Natural killer cell (primary cell): ENCODE measurements at regions not wholly inside any gene's neighbourhood (a gene's known extent, or its start where the extent isn't known, plus 50 kb on each side); places are given as distances from the start of the nearest gene placed in this dataset.

ENCODE experiments used
- ATAC-seq, 3 donors: fragments of 150-1000 bp in 2 of 3; fragments of 200-7000 bp in 1 of 3; cut with Tn5 transposase; 1 replicate in 1 of 3; 2 replicates in 2 of 3; pipeline ENCODE4 v1.10.0; 2021; ENCODE audit warnings: mild to moderate bottlenecking in 2 of 3, moderate library complexity in 2 of 3
- DNase-seq, 2 donors: peaks; one replicate each; pipeline versions ENCODE4 v3.0.0 to v3.0.0-alpha.2; 2013 to 2021; ENCODE audit warnings: mixed read lengths in 1 of 2
- H3K27ac ChIP-seq: one replicate; pipeline ENCODE4 v1.5.1; 2013; ENCODE audit warnings: mild to moderate bottlenecking, low read length
- H3K27me3 ChIP-seq: one replicate; pipeline ENCODE4 v1.6.1; 2013; ENCODE audit warnings: low read length; ENCODE audit not compliant: control insufficient read depth, insufficient read depth
- H3K36me3 ChIP-seq: one replicate; pipeline ENCODE4 v1.6.1; 2013; ENCODE audit warnings: low read length; ENCODE audit not compliant: control insufficient read depth, insufficient read depth
- H3K4me1 ChIP-seq: one replicate; pipeline ENCODE4 v1.6.1; 2013; ENCODE audit warnings: low read length; ENCODE audit not compliant: control insufficient read depth, insufficient read depth
- H3K4me3 ChIP-seq: one replicate; pipeline ENCODE4 v1.5.1; 2013; ENCODE audit warnings: low read length
- H3K9me3 ChIP-seq: one replicate; pipeline ENCODE4 v1.6.1; 2013; ENCODE audit warnings: low read length; ENCODE audit not compliant: control insufficient read depth, insufficient read depth
- H3K27ac Mint-ChIP-seq, 2 donors: one replicate each; pipeline ENCODE4 v1.8.0; 2022; ENCODE audit warnings: mild to moderate bottlenecking in 2 of 2, mixed read lengths in 2 of 2, moderate library complexity in 1 of 2
- H3K27me3 Mint-ChIP-seq, 2 donors: one replicate each; pipeline ENCODE4 v1.8.0; 2022; ENCODE audit warnings: low read depth in 2 of 2, mixed read lengths in 2 of 2
- H3K36me3 Mint-ChIP-seq: one replicate; pipeline ENCODE4 v1.8.0; 2022; ENCODE audit warnings: mixed read lengths
- H3K4me1 Mint-ChIP-seq, 2 donors: one replicate each; pipeline ENCODE4 v1.8.0; 2022; ENCODE audit warnings: mixed read lengths in 2 of 2
- H3K4me3 Mint-ChIP-seq: one replicate; pipeline ENCODE4 v1.8.0; 2022; ENCODE audit warnings: mild to moderate bottlenecking, moderate library complexity, mixed read lengths
- H3K9me3 Mint-ChIP-seq, 2 donors: one replicate each; pipeline ENCODE4 v1.8.0; 2022; ENCODE audit warnings: mixed read lengths in 2 of 2
- CTCF ChIP-seq: fragments of 200-600 bp; IDR thresholded peaks from one replicate; pipeline ENCODE4 v1.8.0; 2022; ENCODE audit warnings: antibody characterized with exemption
- WGBS: methylation state at CpG from one replicate; pipeline ENCODE4 v1.1.7; 2013; ENCODE audit warnings: missing lambda C conversion rate; ENCODE audit not compliant: insufficient coverage; 5-methylcytosine and 5-hydroxymethylcytosine counted together
- intact Hi-C: fragments of 100-400 bp; cut with micrococcal nuclease; formaldehyde crosslinking; loops from one replicate; pipeline ENCODE4 v1.14.2; 2022

DNA sequence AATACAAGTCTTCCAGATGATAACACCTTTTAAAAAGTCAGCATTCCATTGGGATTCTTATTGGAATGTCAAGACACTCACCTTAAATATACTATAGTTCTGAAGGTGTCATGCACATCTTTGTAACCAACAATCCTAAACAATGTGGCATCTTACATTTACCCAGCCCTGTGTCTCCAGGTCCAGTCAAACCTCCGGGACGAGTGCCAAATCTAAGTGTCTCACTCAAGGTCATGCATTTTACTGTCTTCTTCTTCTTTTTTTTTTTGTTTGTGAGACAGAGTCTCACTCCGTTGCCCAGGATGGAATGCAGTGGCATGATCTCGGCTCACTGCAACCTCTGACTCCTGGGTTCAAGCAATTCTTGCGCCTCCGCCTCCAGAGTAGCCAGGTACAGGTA lies 206.9 kb upstream of the FAM98A start:
- Histone ChIP-seq H3K36me3 (no peaks in the 10 kb centered on the region), H3K27ac (no peak overlapping the region), H3K4me3 (no peak overlapping the region), H3K9me3 (no peaks in the 10 kb centered on the region), H3K4me1 (no peaks in the 10 kb centered on the region), H3K27me3 (no peaks in the 10 kb centered on the region)
- Mint-ChIP-seq H3K9me3 (no peaks in the 10 kb centered on the region), H3K4me3 (no peak overlapping the region), H3K36me3 (no peaks in the 10 kb centered on the region), H3K27me3 (no peaks in the 10 kb centered on the region), H3K4me1 (no peaks in the 10 kb centered on the region), H3K27ac (no peak overlapping the region)
- no peak for TF ChIP-seq CTCF
- ATAC-seq (no peak), DNase-seq (no peak)
- intact Hi-C loops: no loop called here
- WGBS: 90% methylated on average over 6 of the region's 6 CpGs

DNA sequence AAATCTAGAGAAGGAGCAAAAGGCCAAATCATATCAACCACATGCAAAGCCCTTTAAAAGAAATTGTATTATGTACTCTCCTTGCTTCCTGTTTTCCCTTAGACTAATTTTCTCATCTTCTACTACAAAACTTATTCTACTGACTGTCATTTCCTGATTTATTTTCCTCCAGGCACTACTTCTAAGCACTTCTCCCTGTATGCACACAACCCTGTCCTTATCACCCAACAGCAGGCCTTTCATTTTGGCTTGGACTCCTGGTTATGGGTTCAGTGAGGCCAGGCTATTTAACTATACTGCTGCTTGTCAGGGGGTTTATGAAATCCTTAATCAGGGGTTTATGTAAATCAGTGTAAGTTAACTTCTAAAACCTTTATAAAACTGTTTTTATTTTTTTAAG lies 205.1 kb upstream of the FAM98A start:
- Mint-ChIP-seq H3K27me3 (no peaks in the 10 kb centered on the region), H3K36me3 (no peaks in the 10 kb centered on the region), H3K27ac (no peak overlapping the region), H3K4me3 (no peak overlapping the region), H3K9me3 (peaks cover 0 to 2% of the 10 kb centered on the region in 2 donors), H3K4me1 (no peaks in the 10 kb centered on the region)
- Histone ChIP-seq H3K9me3 (no peaks in the 10 kb centered on the region), H3K27me3 (no peaks in the 10 kb centered on the region), H3K36me3 (no peaks in the 10 kb centered on the region), H3K27ac (no peak overlapping the region), H3K4me3 (no peak overlapping the region), H3K4me1 (no peaks in the 10 kb centered on the region)
- intact Hi-C loops: no loop called here
- no peak for TF ChIP-seq CTCF
- no peak for ATAC-seq
- DNase-seq: no peak

DNA sequence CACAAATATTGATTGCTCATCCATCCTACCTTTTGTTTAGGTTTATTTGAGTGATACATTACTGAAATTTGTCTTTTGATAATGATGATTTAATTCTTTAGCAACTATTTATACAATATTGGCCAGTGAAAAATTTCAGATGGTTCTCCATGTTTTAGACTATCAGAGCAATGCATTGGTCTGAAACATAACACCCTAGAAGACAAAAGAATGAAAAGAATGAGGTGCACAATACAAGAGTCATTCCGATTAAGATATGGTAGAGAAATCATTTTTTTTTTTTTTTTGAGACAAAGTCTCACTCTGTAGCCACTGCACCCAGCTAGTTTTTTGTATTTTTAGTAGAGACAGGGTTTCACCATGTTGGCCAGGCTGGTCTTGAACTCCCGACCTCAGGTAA lies 197.4 kb upstream of the FAM98A start:
- Mint-ChIP-seq H3K9me3 (peaks cover 5 to 6% of the 10 kb centered on the region in 2 donors), H3K4me3 (no peak overlapping the region), H3K27me3 (no peaks in the 10 kb centered on the region), H3K36me3 (no peaks in the 10 kb centered on the region), H3K4me1 (no peaks in the 10 kb centered on the region), H3K27ac (no peak overlapping the region)
- Histone ChIP-seq H3K27ac (no peak overlapping the region), H3K4me3 (no peak overlapping the region), H3K9me3 (no peaks in the 10 kb centered on the region), H3K27me3 (no peaks in the 10 kb centered on the region), H3K36me3 (no peaks in the 10 kb centered on the region), H3K4me1 (no peaks in the 10 kb centered on the region)
- intact Hi-C loops: no loop called here
- no peak for DNase-seq
- WGBS: 83% methylated on average over 1 of the region's 2 CpGs
- no peak for TF ChIP-seq CTCF
- ATAC-seq: no peak

- Histone ChIP-seq H3K27ac (no peak overlapping the region), H3K4me3 (no peak overlapping the region), H3K36me3 (no peaks in the 10 kb centered on the region), H3K4me1 (no peaks in the 10 kb centered on the region), H3K9me3 (no peaks in the 10 kb centered on the region), H3K27me3 (no peaks in the 10 kb centered on the region)
- H3K36me3 Mint-ChIP-seq: no peaks in the 10 kb centered on the region
- H3K4me1 Mint-ChIP-seq: no peaks in the 10 kb centered on the region
- intact Hi-C loops: no loop called here
- H3K27ac Mint-ChIP-seq: no peak overlapping the region
- H3K4me3 Mint-ChIP-seq: no peak overlapping the region
- no peaks in the 10 kb centered on the region for H3K27me3 Mint-ChIP-seq
- ATAC-seq: no peak
- no peak for DNase-seq
- H3K9me3 Mint-ChIP-seq: peaks cover 3 to 6% of the 10 kb centered on the region in 2 donors
- TF ChIP-seq CTCF: no peak
- 100% methylated on average over 2 of the region's 3 CpGs for WGBS
These were observed 192.5 kb upstream of the FAM98A start for GRCh38 chr2:33791625-33792024.
